Activated B cell treated with CpG ODN at 0.5 μM for 24 hours (primary cell): ENCODE measurements at regions not wholly inside any gene's neighbourhood (a gene's known extent, or its start where the extent isn't known, plus 50 kb on each side); places are given as distances from the start of the nearest gene placed in this dataset.

Experiments
- ATAC-seq: fragments of 200-7000 bp; cut with Tn5 transposase; one replicate; pipeline ENCODE4 v1.10.0; 2021; ENCODE audit warnings: low read depth, mild to moderate bottlenecking, moderate library complexity
- CTCF ChIA-PET: fragments of 350-600 bp; sonication (Branson Sonifier 250); formaldehyde crosslinking; loops from one replicate; lab custom pipeline; 2021; ENCODE audit warnings: antibody characterized with exemption; lab: Charles Lee
- POLR2A ChIA-PET: fragments of 350-600 bp; sonication (Branson Sonifier 250); formaldehyde crosslinking; loops from one replicate; lab custom pipeline; 2021; ENCODE audit warnings: antibody characterized with exemption; lab: Charles Lee
- DNase-seq: peaks from one replicate; pipeline ENCODE4 v3.0.0; 2022
- H3K27ac Mint-ChIP-seq: one replicate; pipeline ENCODE4 v1.8.0; 2020; ENCODE audit warnings: mixed read lengths
- H3K27me3 Mint-ChIP-seq: one replicate; pipeline ENCODE4 v1.8.0; 2021; ENCODE audit warnings: mixed read lengths
- H3K36me3 Mint-ChIP-seq: one replicate; pipeline ENCODE4 v1.8.0; 2021; ENCODE audit warnings: low read depth, mixed read lengths
- H3K4me1 Mint-ChIP-seq: one replicate; pipeline ENCODE4 v1.8.0; 2021; ENCODE audit warnings: mixed read lengths
- H3K4me3 Mint-ChIP-seq: one replicate; pipeline ENCODE4 v1.8.0; 2020; ENCODE audit warnings: mild to moderate bottlenecking, mixed read lengths
- H3K9me3 Mint-ChIP-seq: one replicate; pipeline ENCODE4 v1.8.0; 2020; ENCODE audit warnings: mixed read lengths
- intact Hi-C: fragments of 100-400 bp; cut with micrococcal nuclease; formaldehyde crosslinking; loops from one replicate; pipeline ENCODE4 v1.15.1; 2024
- TF ChIP-seq, protein P1 (sequence below): fragments of 200-600 bp; IDR thresholded peaks from one replicate; pipeline ENCODE4 v1.8.0; 2022; ENCODE audit warnings: antibody characterized with exemption, mild to moderate bottlenecking

DNA sequence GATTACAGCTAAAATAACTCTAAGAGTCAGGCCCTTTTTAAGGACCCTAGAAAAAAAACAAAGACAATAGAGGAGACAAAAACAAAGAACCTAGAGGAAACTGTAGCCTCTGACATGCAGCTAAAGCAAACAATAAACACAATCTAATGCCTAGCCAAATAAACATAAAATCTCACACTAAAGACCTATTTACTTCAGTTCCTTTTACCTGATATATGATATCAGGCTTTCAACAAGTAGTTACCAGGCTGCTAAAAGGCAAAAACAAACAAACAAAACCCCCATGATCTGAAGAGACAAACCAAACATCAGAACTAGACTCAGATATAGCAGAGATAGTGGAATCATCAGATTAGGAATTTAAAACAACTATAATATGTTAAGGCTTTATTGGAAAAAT, 226.5 kb upstream of the POU5F2 start:
- ChIA-PET CTCF (no interaction called here), POLR2A (no interaction called here)
- ATAC-seq (no peak), DNase-seq (no peak)
- Mint-ChIP-seq H3K27ac (no peak overlapping the region), H3K4me1 (no peaks in the 10 kb centered on the region), H3K36me3 (peaks cover 46% of the 10 kb centered on the region), H3K27me3 (no peaks in the 10 kb centered on the region), H3K4me3 (no peak overlapping the region), H3K9me3 (no peaks in the 10 kb centered on the region)
- intact Hi-C loops, result no loop called here
- TF ChIP-seq, protein P1, sequence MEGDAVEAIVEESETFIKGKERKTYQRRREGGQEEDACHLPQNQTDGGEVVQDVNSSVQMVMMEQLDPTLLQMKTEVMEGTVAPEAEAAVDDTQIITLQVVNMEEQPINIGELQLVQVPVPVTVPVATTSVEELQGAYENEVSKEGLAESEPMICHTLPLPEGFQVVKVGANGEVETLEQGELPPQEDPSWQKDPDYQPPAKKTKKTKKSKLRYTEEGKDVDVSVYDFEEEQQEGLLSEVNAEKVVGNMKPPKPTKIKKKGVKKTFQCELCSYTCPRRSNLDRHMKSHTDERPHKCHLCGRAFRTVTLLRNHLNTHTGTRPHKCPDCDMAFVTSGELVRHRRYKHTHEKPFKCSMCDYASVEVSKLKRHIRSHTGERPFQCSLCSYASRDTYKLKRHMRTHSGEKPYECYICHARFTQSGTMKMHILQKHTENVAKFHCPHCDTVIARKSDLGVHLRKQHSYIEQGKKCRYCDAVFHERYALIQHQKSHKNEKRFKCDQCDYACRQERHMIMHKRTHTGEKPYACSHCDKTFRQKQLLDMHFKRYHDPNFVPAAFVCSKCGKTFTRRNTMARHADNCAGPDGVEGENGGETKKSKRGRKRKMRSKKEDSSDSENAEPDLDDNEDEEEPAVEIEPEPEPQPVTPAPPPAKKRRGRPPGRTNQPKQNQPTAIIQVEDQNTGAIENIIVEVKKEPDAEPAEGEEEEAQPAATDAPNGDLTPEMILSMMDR, result no peak

DNA sequence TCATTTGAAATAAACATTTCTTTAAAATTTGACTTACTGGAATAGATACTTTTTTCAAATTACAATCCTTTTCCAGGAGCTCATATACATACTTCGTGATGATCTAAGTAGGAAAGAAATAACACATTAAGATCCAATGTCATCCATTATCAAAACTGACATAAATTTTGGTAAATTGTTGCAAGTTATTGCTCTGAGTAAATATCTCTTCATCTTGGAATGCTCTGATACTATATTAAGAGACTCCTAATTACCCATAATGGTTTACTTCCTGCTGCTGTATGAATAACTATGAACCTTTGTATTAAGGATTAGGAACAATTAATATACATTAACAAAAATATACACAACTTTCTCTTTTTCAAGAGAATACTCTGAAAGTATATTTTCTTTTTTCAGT, 223.0 kb upstream of the POU5F2 start:
- intact Hi-C loops, result no loop called here
- CTCF ChIA-PET, result no interaction called here
- Mint-ChIP-seq H3K27me3 (no peaks in the 10 kb centered on the region), H3K9me3 (no peaks in the 10 kb centered on the region), H3K4me1 (no peaks in the 10 kb centered on the region), H3K36me3 (peaks cover 44% of the 10 kb centered on the region), H3K4me3 (no peak overlapping the region), H3K27ac (no peak overlapping the region)
- POLR2A ChIA-PET, result no interaction called here
- ATAC-seq, result no peak
- TF ChIP-seq, protein P1, result no peak
- DNase-seq, result no peak

DNA sequence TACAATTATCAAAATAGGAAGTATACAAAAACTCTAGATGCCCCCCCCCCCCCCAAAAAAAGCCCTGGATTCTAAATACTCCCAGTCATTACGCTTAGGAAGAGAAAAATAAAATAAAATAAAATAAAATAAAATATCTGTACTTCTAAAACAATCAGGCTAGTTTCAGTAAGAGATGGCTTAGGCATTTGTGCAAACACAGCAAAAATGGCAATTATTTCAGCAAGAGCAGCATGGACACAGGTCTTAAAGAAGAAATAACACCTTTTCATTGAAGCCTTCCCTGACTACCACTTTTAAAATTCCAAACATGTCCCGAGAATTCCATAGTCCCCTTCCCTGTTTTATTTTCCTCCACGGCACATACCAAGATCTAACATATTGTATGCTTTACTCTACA, 218.6 kb upstream of the POU5F2 start:
- H3K9me3 Mint-ChIP-seq, result no peaks in the 10 kb centered on the region
- TF ChIP-seq, protein P1, result no peak
- peaks cover 40% of the 10 kb centered on the region for H3K36me3 Mint-ChIP-seq
- ChIA-PET POLR2A (no interaction called here), CTCF (no interaction called here)
- H3K27me3 Mint-ChIP-seq, result no peaks in the 10 kb centered on the region
- H3K4me3 Mint-ChIP-seq, result no peak overlapping the region
- no peak overlapping the region for H3K27ac Mint-ChIP-seq
- intact Hi-C loops, result no loop called here
- H3K4me1 Mint-ChIP-seq, result no peaks in the 10 kb centered on the region
- no peak for DNase-seq
- no peak for ATAC-seq

DNA sequence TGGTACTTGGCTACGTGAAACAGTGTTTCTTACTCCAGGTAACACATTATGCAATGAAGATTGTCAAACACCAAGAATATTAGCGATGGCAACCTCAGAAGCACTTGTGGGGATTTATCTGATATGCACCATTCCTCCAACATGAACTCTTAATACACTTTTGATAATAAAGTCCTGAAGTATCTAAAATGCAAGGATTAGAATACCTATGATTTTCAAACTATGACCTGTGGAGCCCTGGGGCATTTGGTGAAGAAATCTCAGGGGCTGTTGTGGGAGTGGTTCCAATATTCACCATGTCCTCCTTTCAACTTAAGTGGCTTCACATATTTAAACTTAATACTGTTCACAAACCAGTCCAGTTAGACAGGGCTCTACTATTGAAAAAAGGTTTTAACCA, 214.6 kb upstream of the POU5F2 start:
- Mint-ChIP-seq H3K9me3 (no peaks in the 10 kb centered on the region), H3K4me3 (no peak overlapping the region), H3K4me1 (no peaks in the 10 kb centered on the region), H3K36me3 (peaks cover 59% of the 10 kb centered on the region), H3K27ac (no peak overlapping the region), H3K27me3 (no peaks in the 10 kb centered on the region)
- TF ChIP-seq, protein P1, result no peak
- ATAC-seq (no peak), DNase-seq (no peak)
- CTCF ChIA-PET, result no interaction called here
- POLR2A ChIA-PET, result no interaction called here
- intact Hi-C loops, result no loop called here

DNA sequence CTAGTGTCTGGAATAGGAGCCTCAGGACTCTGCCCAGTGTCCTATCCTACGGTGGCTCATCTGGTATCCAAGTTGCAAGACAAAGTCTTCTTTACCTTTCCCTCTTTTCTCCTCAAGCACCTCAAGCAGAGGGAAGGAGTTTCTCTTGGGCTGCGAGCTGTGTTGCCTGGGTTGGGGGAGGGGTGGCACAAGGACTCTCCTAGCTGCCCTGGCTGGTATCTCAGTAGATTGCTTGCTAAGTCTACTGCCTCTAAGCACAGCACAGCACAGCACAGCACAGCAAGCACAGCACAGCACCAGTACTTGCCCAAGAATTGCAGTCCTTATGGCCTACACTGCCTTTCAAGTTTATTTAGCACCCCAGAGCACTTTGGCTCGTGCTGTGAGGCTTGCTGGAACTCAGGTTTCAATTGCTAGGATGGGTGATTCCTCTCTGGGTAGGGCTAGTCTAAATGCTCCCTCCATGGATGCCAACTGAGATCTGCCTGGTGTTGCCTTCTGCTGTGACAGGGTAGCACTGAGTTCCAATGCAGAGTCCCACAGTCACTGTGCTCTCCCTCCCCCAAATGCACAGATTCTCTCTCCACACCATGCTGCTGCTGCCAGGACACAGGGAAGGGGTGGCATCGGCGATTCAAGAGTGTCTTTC, 213.1 kb upstream of the POU5F2 start:
- ChIA-PET CTCF (no interaction called here), POLR2A (no interaction called here)
- no peak for ATAC-seq
- H3K27ac Mint-ChIP-seq, result no peak overlapping the region
- DNase-seq, result no peak
- H3K27me3 Mint-ChIP-seq, result no peaks in the 10 kb centered on the region
- H3K9me3 Mint-ChIP-seq, result peaks cover 2% of the 10 kb centered on the region
- no peak overlapping the region for H3K4me3 Mint-ChIP-seq
- H3K4me1 Mint-ChIP-seq, result no peaks in the 10 kb centered on the region
- H3K36me3 Mint-ChIP-seq, result peaks cover 58% of the 10 kb centered on the region
- intact Hi-C loops, result no loop called here
- TF ChIP-seq, protein P1, result no peak
